Panc1 (cell line): ENCODE measurements at regions not wholly inside any gene's neighbourhood (a gene's known extent, or its start where the extent isn't known, plus 50 kb on each side); places are given as distances from the start of the nearest gene placed in this dataset.

Experiments used
- ATAC-seq: fragments of 200-7000 bp; cut with Tn5 transposase; 2 replicates; pipeline ENCODE4 v1.9.1; 2020; ENCODE audit warnings: mild to moderate bottlenecking, moderate library complexity
- BruUV-seq: library from RNA; stranded (reverse); fragments of 400-500 nt; replicated peaks from 2 replicates; lab custom pipeline; 2021; lab: Mats Ljungman, UMichigan
- CTCF ChIA-PET: fragments of 300-600 bp; sonication (Branson Sonifier 250); formaldehyde crosslinking; loops from one replicate; lab custom pipeline; 2022; ENCODE audit warnings: antibody characterized with exemption; lab: Charles Lee
- POLR2A ChIA-PET: fragments of 300-600 bp; sonication (Branson Sonifier 250); formaldehyde crosslinking; loops from one replicate; lab custom pipeline; 2022; ENCODE audit warnings: antibody characterized with exemption; lab: Charles Lee
- DNase-seq: peaks from one replicate; pipeline ENCODE4 v3.0.0-alpha.2; 2010; ENCODE audit warnings: low read depth, low spot score
- H3K27ac ChIP-seq: 2 replicates; pipeline ENCODE4 v1.5.1; 2011; ENCODE audit warnings: mild to moderate bottlenecking, low read length, inconsistent platforms
- H3K27me3 ChIP-seq: fragments of 200-500 bp; sonication (Bioruptor generic); 2 replicates; pipeline ENCODE4 v1.6.0; 2014; ENCODE audit warnings: low read length, inconsistent platforms; ENCODE audit not compliant: control insufficient read depth, insufficient read depth
- H3K36me3 ChIP-seq: fragments of 200-500 bp; sonication (Bioruptor generic); 2 replicates; pipeline ENCODE4 v1.5.1; 2014; ENCODE audit warnings: inconsistent platforms, mild to moderate bottlenecking, low read length, moderate library complexity; ENCODE audit not compliant: control insufficient read depth, insufficient read depth
- H3K4me1 ChIP-seq: 2 replicates; pipeline ENCODE4 v1.5.1; 2011; ENCODE audit warnings: inconsistent platforms, mild to moderate bottlenecking, low read length, moderate library complexity; ENCODE audit not compliant: control insufficient read depth, insufficient read depth
- H3K4me3 ChIP-seq, 2 experiments: 2 replicates each; pipeline ENCODE4 v1.5.1; 2011 to 2012; ENCODE audit warnings: low read depth in 2 of 2, low read length in 2 of 2, mild to moderate bottlenecking in 2 of 2, inconsistent platforms in 1 of 2, moderate library complexity in 1 of 2
- H3K9me3 ChIP-seq: fragments of 200-500 bp; sonication (Bioruptor generic); 2 replicates; pipeline ENCODE4 v1.5.1; 2014; ENCODE audit warnings: low read depth, mild to moderate bottlenecking, inconsistent platforms, low read length, moderate library complexity; ENCODE audit not compliant: control insufficient read depth, insufficient read depth
- POLR2AphosphoS5 ChIP-seq: IDR thresholded peaks from 2 replicates; pipeline ENCODE4 v1.6.1; 2012; ENCODE audit warnings: mild to moderate bottlenecking, low read depth, low read length, moderate library complexity
- SIN3A ChIP-seq: IDR thresholded peaks from 2 replicates; pipeline ENCODE4 v1.6.1; 2012; ENCODE audit warnings: low read depth, mild to moderate bottlenecking, low read length, moderate library complexity, borderline replicate concordance; ENCODE audit not compliant: insufficient read depth
- TCF7L2 ChIP-seq: IDR thresholded peaks from 2 replicates; pipeline ENCODE4 v1.6.1; 2011; ENCODE audit warnings: mild to moderate bottlenecking, low read depth, low read length, inconsistent platforms
- in situ Hi-C: cut with HindIII; loops from 2 replicates; pipeline ENCODE4 v1.10.0; 2016; ENCODE audit warnings: low sequenced_read_pairs, low pct_unique_long_range_greater_than_20kb
- intact Hi-C: fragments of 100-400 bp; cut with micrococcal nuclease; formaldehyde crosslinking; loops from one replicate; pipeline ENCODE4 v1.10.0; 2022; ENCODE audit not compliant: unreplicated experiment
- TF ChIP-seq, protein P1 (sequence below): fragments of 450-650 bp; IDR thresholded peaks from 2 replicates; pipeline ENCODE4 v1.5.1; 2017; ENCODE audit warnings: mild to moderate bottlenecking
- TF ChIP-seq, protein P2 (sequence below), 2 experiments: IDR thresholded peaks; 2 replicates each; pipeline ENCODE4 v1.6.1; 2011 to 2012; ENCODE audit warnings: low read depth in 2 of 2, control low read depth in 1 of 2, low read length in 1 of 2, mild to moderate bottlenecking in 1 of 2, moderate library complexity in 1 of 2; ENCODE audit not compliant: insufficient read depth in 1 of 2

DNA sequence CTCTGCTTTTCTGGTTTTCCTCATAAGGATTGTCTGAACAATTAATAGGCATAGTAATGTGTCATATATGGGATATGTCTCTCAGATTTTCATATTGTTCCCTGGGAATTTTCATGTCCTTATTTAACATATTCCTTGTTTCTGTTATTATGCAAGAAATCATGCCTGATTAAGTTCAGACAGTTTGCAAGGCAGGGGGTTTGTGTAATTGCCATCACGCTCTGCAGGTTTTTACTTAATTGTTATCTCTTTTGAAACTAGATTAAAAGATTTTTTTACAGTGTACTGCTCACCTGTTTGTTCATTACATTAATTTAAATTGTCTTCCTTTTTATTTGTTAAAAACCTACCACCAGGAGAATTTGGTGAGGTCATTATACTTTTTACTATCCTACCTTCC lies 1253.2 kb upstream of the PRR20A start:
- no TSS peak for BruUV-seq
- ATAC-seq = no peak

DNA sequence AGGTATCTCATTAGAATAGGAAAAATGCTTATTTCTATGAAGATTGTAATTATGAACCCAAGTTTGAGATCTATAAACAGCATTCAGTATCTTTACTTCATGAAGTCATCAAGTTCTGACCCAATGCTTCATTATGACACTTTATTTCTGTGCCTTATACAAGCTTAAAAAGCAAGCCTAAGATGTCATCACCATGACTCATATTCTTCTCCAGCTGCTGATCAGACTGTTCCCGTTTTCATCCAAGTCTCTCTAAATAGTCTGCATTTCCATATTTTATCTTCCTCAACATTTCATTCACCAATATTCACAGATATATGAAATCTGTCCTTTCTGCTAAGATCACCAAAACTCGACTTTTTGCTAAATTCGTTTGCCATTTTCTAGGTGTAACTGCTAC lies 1247.2 kb upstream of the PRR20A start:
- CTCF ChIA-PET = no interaction called here

More for the DNA sequence above, 1253.2 kb upstream of the PRR20A start:
- no peaks in the 10 kb centered on the region for H3K27me3 ChIP-seq
- H3K27ac ChIP-seq = no peak overlapping the region
- no peaks in the 10 kb centered on the region for H3K36me3 ChIP-seq
- no peaks in the 10 kb centered on the region for H3K9me3 ChIP-seq
- CTCF ChIA-PET = no interaction called here
- no peaks in the 10 kb centered on the region for H3K4me1 ChIP-seq
- no peak for TF ChIP-seq POLR2AphosphoS5
- TF ChIP-seq, protein P1, sequence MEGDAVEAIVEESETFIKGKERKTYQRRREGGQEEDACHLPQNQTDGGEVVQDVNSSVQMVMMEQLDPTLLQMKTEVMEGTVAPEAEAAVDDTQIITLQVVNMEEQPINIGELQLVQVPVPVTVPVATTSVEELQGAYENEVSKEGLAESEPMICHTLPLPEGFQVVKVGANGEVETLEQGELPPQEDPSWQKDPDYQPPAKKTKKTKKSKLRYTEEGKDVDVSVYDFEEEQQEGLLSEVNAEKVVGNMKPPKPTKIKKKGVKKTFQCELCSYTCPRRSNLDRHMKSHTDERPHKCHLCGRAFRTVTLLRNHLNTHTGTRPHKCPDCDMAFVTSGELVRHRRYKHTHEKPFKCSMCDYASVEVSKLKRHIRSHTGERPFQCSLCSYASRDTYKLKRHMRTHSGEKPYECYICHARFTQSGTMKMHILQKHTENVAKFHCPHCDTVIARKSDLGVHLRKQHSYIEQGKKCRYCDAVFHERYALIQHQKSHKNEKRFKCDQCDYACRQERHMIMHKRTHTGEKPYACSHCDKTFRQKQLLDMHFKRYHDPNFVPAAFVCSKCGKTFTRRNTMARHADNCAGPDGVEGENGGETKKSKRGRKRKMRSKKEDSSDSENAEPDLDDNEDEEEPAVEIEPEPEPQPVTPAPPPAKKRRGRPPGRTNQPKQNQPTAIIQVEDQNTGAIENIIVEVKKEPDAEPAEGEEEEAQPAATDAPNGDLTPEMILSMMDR = no peak
- no peak for TF ChIP-seq TCF7L2
- TF ChIP-seq SIN3A = no peak
- TF ChIP-seq, protein P2, sequence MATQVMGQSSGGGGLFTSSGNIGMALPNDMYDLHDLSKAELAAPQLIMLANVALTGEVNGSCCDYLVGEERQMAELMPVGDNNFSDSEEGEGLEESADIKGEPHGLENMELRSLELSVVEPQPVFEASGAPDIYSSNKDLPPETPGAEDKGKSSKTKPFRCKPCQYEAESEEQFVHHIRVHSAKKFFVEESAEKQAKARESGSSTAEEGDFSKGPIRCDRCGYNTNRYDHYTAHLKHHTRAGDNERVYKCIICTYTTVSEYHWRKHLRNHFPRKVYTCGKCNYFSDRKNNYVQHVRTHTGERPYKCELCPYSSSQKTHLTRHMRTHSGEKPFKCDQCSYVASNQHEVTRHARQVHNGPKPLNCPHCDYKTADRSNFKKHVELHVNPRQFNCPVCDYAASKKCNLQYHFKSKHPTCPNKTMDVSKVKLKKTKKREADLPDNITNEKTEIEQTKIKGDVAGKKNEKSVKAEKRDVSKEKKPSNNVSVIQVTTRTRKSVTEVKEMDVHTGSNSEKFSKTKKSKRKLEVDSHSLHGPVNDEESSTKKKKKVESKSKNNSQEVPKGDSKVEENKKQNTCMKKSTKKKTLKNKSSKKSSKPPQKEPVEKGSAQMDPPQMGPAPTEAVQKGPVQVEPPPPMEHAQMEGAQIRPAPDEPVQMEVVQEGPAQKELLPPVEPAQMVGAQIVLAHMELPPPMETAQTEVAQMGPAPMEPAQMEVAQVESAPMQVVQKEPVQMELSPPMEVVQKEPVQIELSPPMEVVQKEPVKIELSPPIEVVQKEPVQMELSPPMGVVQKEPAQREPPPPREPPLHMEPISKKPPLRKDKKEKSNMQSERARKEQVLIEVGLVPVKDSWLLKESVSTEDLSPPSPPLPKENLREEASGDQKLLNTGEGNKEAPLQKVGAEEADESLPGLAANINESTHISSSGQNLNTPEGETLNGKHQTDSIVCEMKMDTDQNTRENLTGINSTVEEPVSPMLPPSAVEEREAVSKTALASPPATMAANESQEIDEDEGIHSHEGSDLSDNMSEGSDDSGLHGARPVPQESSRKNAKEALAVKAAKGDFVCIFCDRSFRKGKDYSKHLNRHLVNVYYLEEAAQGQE (IDR thresholded peaks at IDR 0.05; ENCODE audit: insufficient read depth in 1 of 2, low read depth in 2 of 2, low read length in 1 of 2) = no peak
- intact Hi-C loops = no loop called here
- POLR2A ChIA-PET = no interaction called here
- H3K4me3 ChIP-seq = no peak overlapping the region
- in situ Hi-C loops = no loop called here
- no peak for DNase-seq

More for the DNA sequence above, 1247.2 kb upstream of the PRR20A start:
- Histone ChIP-seq H3K27me3 (no peaks in the 10 kb centered on the region), H3K4me1 (no peaks in the 10 kb centered on the region), H3K4me3 (no peak overlapping the region), H3K9me3 (no peaks in the 10 kb centered on the region), H3K36me3 (no peaks in the 10 kb centered on the region), H3K27ac (no peak overlapping the region)
- POLR2A ChIA-PET = no interaction called here
- TF ChIP-seq, protein P1 = no peak
- TF ChIP-seq, protein P2 (IDR thresholded peaks at IDR 0.05; ENCODE audit: insufficient read depth in 1 of 2, low read depth in 2 of 2, low read length in 1 of 2) = no peak
- TF ChIP-seq TCF7L2 = no peak
- TF ChIP-seq SIN3A = no peak
- no peak for TF ChIP-seq POLR2AphosphoS5
- in situ Hi-C loops = no loop called here
- intact Hi-C loops = no loop called here
- no TSS peak for BruUV-seq
- no peak for DNase-seq
- ATAC-seq = no peak
